HL-60 (cell line): ENCODE measurements at regions not wholly inside any gene's neighbourhood (a gene's known extent, or its start where the extent isn't known, plus 50 kb on each side); places are given as distances from the start of the nearest gene placed in this dataset.

Source experiments
- DNase-seq, 2 experiments: peaks; one replicate each; pipeline ENCODE4 v3.0.0-alpha.2; 2010 to 2020; ENCODE audit warnings: low read depth in 1 of 2, low spot score in 1 of 2
- H3K27ac ChIP-seq: fragments of 250-450 bp; sonication (Bioruptor Pico); replicated peaks from 2 replicates; pipeline ENCODE4 v1.5.1; 2020; ENCODE audit warnings: mild to moderate bottlenecking, moderate library complexity
- H3K27me3 ChIP-seq: fragments of 250-450 bp; sonication (Bioruptor Pico); 2 replicates; pipeline ENCODE4 v1.5.1; 2021; ENCODE audit warnings: mild to moderate bottlenecking, moderate library complexity; ENCODE audit not compliant: insufficient read depth, poor library complexity, severe bottlenecking
- H3K4me3 ChIP-seq: replicated peaks from 2 replicates; pipeline ENCODE4 v1.5.1; 2011; ENCODE audit warnings: mild to moderate bottlenecking, control low read depth, low read length; ENCODE audit not compliant: insufficient read depth
- CTCF ChIP-seq: IDR thresholded peaks from one replicate; pipeline ENCODE4 v1.5.1; 2011; ENCODE audit warnings: low read length, control low read depth, inconsistent platforms; ENCODE audit not compliant: insufficient read depth
- GABPA ChIP-seq: IDR thresholded peaks from 2 replicates; pipeline ENCODE4 v1.6.1; 2012; ENCODE audit warnings: low read depth
- POLR2AphosphoS5 ChIP-seq: IDR thresholded peaks from 2 replicates; pipeline ENCODE4 v1.6.1; 2012; ENCODE audit warnings: low read depth
- REST ChIP-seq: IDR thresholded peaks from 2 replicates; pipeline ENCODE4 v1.6.1; 2012; ENCODE audit warnings: low read depth; ENCODE audit not compliant: insufficient replicate concordance
- SPI1 ChIP-seq: IDR thresholded peaks from 2 replicates; pipeline ENCODE4 v1.6.1; 2012; ENCODE audit warnings: low read depth, mild to moderate bottlenecking, borderline replicate concordance

- no peak overlapping the region for H3K27ac ChIP-seq
- no peak overlapping the region for H3K4me3 ChIP-seq
- TF ChIP-seq POLR2AphosphoS5 (no peak), SPI1 (no peak), GABPA (no peak), CTCF (no peak), REST (no peak)
- no peaks in the 10 kb centered on the region for H3K27me3 ChIP-seq
- DNase-seq, result no peak
Observed at GRCh38 chr3:28595372-28595771, 246.7 kb upstream of the AZI2 start.

- no peak for DNase-seq
- Histone ChIP-seq H3K27me3 (no peaks in the 10 kb centered on the region), H3K27ac (no peak overlapping the region), H3K4me3 (no peak overlapping the region)
- TF ChIP-seq CTCF (no peak), GABPA (no peak), SPI1 (no peak), REST (no peak), POLR2AphosphoS5 (no peak)
Observed at GRCh38 chr3:28597452-28597851, 248.8 kb upstream of the AZI2 start.

GRCh38 chr3:28598165-28598564 lies 249.5 kb upstream of the AZI2 start:
- no peak for DNase-seq

More at GRCh38 chr3:28598165-28598564, 249.5 kb upstream of the AZI2 start:
- no peak for TF ChIP-seq SPI1
- TF ChIP-seq POLR2AphosphoS5, result no peak
- no peak for TF ChIP-seq GABPA
- TF ChIP-seq REST, result no peak
- no peak for TF ChIP-seq CTCF
- Histone ChIP-seq H3K4me3 (no peak overlapping the region), H3K27ac (no peak overlapping the region), H3K27me3 (no peaks in the 10 kb centered on the region)
